BE2C (cell line): ENCODE measurements at regions not wholly inside any gene's neighbourhood (a gene's known extent, or its start where the extent isn't known, plus 50 kb on each side); places are given as distances from the start of the nearest gene placed in this dataset.
"Not testable (repeated sequence)": the region's sequence is repeated elsewhere in the genome, so short reads cannot be mapped to it uniquely, and the experiment has no call there.

Source experiments
- DNase-seq: peaks from one replicate; pipeline ENCODE4 v3.0.0-alpha.2; 2020
- H3K27me3 ChIP-seq: fragments of 250-450 bp; sonication (Bioruptor Pico); 2 replicates; pipeline ENCODE4 v1.5.1; 2020; ENCODE audit warnings: mild to moderate bottlenecking
- H3K36me3 ChIP-seq: fragments of 250-450 bp; sonication (Bioruptor Pico); 2 replicates; pipeline ENCODE4 v1.5.1; 2020; ENCODE audit warnings: mild to moderate bottlenecking
- H3K4me1 ChIP-seq: fragments of 250-450 bp; sonication (Bioruptor Pico); 2 replicates; pipeline ENCODE4 v1.5.1; 2020
- H3K4me3 ChIP-seq: 2 replicates; pipeline ENCODE4 v1.5.1; 2011; ENCODE audit warnings: low read depth, low read length
- H3K9me3 ChIP-seq: fragments of 250-450 bp; sonication (Bioruptor Pico); 2 replicates; pipeline ENCODE4 v1.5.1; 2020
- CTCF ChIP-seq: IDR thresholded peaks from 2 replicates; pipeline ENCODE4 v1.5.1; 2012; ENCODE audit warnings: mild to moderate bottlenecking, low read depth, low read length

GRCh38 chr7:125830743-125831142 is 901.1 kb upstream of the POT1 start:
- Histone ChIP-seq H3K9me3 (no peaks in the 10 kb centered on the region), H3K36me3 (no peaks in the 10 kb centered on the region), H3K4me1 (no peaks in the 10 kb centered on the region), H3K27me3 (no peaks in the 10 kb centered on the region), H3K4me3 (no peak overlapping the region)
- TF ChIP-seq CTCF = no peak
- no peak for DNase-seq

- H3K27me3 ChIP-seq = no peaks in the 10 kb centered on the region
- no peak for DNase-seq
- no peaks in the 10 kb centered on the region for H3K9me3 ChIP-seq
- TF ChIP-seq CTCF = no peak
- no peak overlapping the region for H3K4me3 ChIP-seq
- H3K4me1 ChIP-seq = no peaks in the 10 kb centered on the region
- H3K36me3 ChIP-seq = no peaks in the 10 kb centered on the region
Observed at GRCh38 chr7:125828153-125828700, 898.6 kb upstream of the POT1 start.

- Histone ChIP-seq H3K4me1 (no peaks in the 10 kb centered on the region), H3K9me3 (no peaks in the 10 kb centered on the region), H3K36me3 (no peaks in the 10 kb centered on the region), H3K4me3 (no peak overlapping the region), H3K27me3 (no peaks in the 10 kb centered on the region)
- TF ChIP-seq CTCF = no peak
- no peak for DNase-seq
Observed at GRCh38 chr7:125823538-125823937, 893.9 kb upstream of the POT1 start.

GRCh38 chr7:125820495-125820894 is 890.9 kb upstream of the POT1 start:
- no peaks in the 10 kb centered on the region for H3K27me3 ChIP-seq
- H3K4me1 ChIP-seq = no peaks in the 10 kb centered on the region
- no peaks in the 10 kb centered on the region for H3K9me3 ChIP-seq
- no peak for TF ChIP-seq CTCF
- no peak overlapping the region for H3K4me3 ChIP-seq
- no peaks in the 10 kb centered on the region for H3K36me3 ChIP-seq
- DNase-seq = no peak

GRCh38 chr7:125814100-125814499 is 884.5 kb upstream of the POT1 start:
- no peak for DNase-seq
- no peak for TF ChIP-seq CTCF
- Histone ChIP-seq H3K27me3 (no peaks in the 10 kb centered on the region), H3K4me3 (no peak overlapping the region), H3K9me3 (no peaks in the 10 kb centered on the region), H3K4me1 (no peaks in the 10 kb centered on the region; the same call in 1 of the 2 replicates), H3K36me3 (no peaks in the 10 kb centered on the region)

- H3K27me3 ChIP-seq, DNase-seq, H3K36me3 ChIP-seq, H3K4me3 ChIP-seq, H3K4me1 ChIP-seq, H3K9me3 ChIP-seq: not testable (repeated sequence)
Observed at GRCh38 chr7:125806491-125806890, 876.9 kb upstream of the POT1 start.

GRCh38 chr7:125804273-125804672 is 874.6 kb upstream of the POT1 start:
- H3K36me3 ChIP-seq = no peaks in the 10 kb centered on the region
- TF ChIP-seq CTCF = no peak

More at GRCh38 chr7:125804273-125804672, 874.6 kb upstream of the POT1 start:
- no peaks in the 10 kb centered on the region for H3K9me3 ChIP-seq
- H3K4me3 ChIP-seq = no peak overlapping the region
- H3K27me3 ChIP-seq = no peaks in the 10 kb centered on the region
- H3K4me1 ChIP-seq = no peaks in the 10 kb centered on the region
- no peak for DNase-seq
